ENCODE measurements at regions not wholly inside any gene's neighbourhood (a gene's known extent, or its start where the extent isn't known, plus 50 kb on each side); places are given as distances from the start of the nearest gene placed in this dataset.

DNA sequence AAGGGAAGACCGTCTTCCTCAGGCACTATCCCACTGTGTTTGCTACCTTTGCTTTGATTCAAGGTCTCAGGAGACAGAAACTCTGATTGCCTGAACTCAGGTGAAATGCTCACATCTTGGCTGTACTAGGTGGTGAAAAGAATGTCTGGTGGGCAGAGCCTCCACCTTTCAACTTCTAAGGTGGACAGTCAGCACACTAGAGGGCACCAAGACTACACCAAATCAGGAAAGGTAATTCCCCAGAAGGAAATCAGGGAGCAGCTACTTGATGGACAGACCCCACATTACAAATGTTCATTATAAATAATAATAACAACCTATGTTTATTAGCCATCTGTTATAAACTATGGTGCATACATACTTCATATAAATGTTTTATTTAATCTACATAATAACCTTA, 220.9 kb downstream of the ATG4C start:
- TF ChIP-seq, protein P1, sequence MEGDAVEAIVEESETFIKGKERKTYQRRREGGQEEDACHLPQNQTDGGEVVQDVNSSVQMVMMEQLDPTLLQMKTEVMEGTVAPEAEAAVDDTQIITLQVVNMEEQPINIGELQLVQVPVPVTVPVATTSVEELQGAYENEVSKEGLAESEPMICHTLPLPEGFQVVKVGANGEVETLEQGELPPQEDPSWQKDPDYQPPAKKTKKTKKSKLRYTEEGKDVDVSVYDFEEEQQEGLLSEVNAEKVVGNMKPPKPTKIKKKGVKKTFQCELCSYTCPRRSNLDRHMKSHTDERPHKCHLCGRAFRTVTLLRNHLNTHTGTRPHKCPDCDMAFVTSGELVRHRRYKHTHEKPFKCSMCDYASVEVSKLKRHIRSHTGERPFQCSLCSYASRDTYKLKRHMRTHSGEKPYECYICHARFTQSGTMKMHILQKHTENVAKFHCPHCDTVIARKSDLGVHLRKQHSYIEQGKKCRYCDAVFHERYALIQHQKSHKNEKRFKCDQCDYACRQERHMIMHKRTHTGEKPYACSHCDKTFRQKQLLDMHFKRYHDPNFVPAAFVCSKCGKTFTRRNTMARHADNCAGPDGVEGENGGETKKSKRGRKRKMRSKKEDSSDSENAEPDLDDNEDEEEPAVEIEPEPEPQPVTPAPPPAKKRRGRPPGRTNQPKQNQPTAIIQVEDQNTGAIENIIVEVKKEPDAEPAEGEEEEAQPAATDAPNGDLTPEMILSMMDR (IDR thresholded peaks at IDR 0.05): no peak
- no peak for TF ChIP-seq POLR2A (IDR thresholded peaks at IDR 0.05)

Data from testis (tissue), 2 donors.